K562 (cell line): ENCODE measurements at regions not wholly inside any gene's neighbourhood (a gene's known extent, or its start where the extent isn't known, plus 50 kb on each side); places are given as distances from the start of the nearest gene placed in this dataset.

Experiments
- ETV6 ChIP-seq, 3 experiments: fragments of 150-350 bp in 1 of 3; sonication (generic) in 1 of 3; formaldehyde crosslinking in 1 of 3; IDR thresholded peaks; 2 replicates each; pipeline versions ENCODE4 v1.6.1 to v1.8.0; 2014 to 2022; ENCODE audit warnings: borderline replicate concordance in 2 of 3, low read depth in 2 of 3, antibody characterized with exemption in 1 of 3, low read length in 1 of 3, mild to moderate bottlenecking in 1 of 3, missing genetic modification reagents in 1 of 3
- TF ChIP-seq, protein P1 (sequence below), 2 experiments: fragments of 450-650 bp in 1 of 2; sonication (generic) in 1 of 2; formaldehyde crosslinking in 1 of 2; IDR thresholded peaks; 2 replicates each; pipeline versions ENCODE4 v1.7.1 to v1.9.0; 2016 to 2022; ENCODE audit warnings: inconsistent platforms in 1 of 2, mild to moderate bottlenecking in 1 of 2, missing genetic modification reagents in 1 of 2

GRCh38 chr17:36876966-36877365, 60.3 kb upstream of the LHX1 start (continued):
- TF ChIP-seq, protein P1, sequence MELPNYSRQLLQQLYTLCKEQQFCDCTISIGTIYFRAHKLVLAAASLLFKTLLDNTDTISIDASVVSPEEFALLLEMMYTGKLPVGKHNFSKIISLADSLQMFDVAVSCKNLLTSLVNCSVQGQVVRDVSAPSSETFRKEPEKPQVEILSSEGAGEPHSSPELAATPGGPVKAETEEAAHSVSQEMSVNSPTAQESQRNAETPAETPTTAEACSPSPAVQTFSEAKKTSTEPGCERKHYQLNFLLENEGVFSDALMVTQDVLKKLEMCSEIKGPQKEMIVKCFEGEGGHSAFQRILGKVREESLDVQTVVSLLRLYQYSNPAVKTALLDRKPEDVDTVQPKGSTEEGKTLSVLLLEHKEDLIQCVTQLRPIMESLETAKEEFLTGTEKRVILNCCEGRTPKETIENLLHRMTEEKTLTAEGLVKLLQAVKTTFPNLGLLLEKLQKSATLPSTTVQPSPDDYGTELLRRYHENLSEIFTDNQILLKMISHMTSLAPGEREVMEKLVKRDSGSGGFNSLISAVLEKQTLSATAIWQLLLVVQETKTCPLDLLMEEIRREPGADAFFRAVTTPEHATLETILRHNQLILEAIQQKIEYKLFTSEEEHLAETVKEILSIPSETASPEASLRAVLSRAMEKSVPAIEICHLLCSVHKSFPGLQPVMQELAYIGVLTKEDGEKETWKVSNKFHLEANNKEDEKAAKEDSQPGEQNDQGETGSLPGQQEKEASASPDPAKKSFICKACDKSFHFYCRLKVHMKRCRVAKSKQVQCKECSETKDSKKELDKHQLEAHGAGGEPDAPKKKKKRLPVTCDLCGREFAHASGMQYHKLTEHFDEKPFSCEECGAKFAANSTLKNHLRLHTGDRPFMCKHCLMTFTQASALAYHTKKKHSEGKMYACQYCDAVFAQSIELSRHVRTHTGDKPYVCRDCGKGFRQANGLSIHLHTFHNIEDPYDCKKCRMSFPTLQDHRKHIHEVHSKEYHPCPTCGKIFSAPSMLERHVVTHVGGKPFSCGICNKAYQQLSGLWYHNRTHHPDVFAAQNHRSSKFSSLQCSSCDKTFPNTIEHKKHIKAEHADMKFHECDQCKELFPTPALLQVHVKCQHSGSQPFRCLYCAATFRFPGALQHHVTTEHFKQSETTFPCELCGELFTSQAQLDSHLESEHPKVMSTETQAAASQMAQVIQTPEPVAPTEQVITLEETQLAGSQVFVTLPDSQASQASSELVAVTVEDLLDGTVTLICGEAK (IDR thresholded peaks at IDR 0.05) = no peak
- TF ChIP-seq, protein P1 (CRISPR knock-in tag; IDR thresholded peaks at IDR 0.05) = no peak
- TF ChIP-seq ETV6 (IDR thresholded peaks at IDR 0.05; ENCODE audit: borderline replicate concordance in 1 of 2, low read depth in 2 of 2, low read length in 1 of 2) (no peak), ETV6 (CRISPR knock-in tag; IDR thresholded peaks at IDR 0.05; ENCODE audit: borderline replicate concordance) (no peak)
